Gastroesophageal sphincter (tissue), 4 donors: ENCODE measurements at regions not wholly inside any gene's neighbourhood (a gene's known extent, or its start where the extent isn't known, plus 50 kb on each side); places are given as distances from the start of the nearest gene placed in this dataset.

ENCODE experiments used
- ATAC-seq: fragments of 150-250 bp; one replicate; pipeline ENCODE4 v1.9.1; 2016; ENCODE audit warnings: mild to moderate bottlenecking, moderate library complexity
- H3K27ac ChIP-seq, 4 donors: fragments of 200-600 bp; sonication (generic) in 3 of 4; 1 replicate in 3 of 4; 2 replicates in 1 of 4; pipeline ENCODE4 v1.5.1; 2016 to 2019
- H3K27me3 ChIP-seq: fragments of 200-600 bp; sonication (generic); one replicate; pipeline ENCODE4 v1.5.1; 2019
- H3K36me3 ChIP-seq, 2 donors: fragments of 200-600 bp; sonication (generic); one replicate each; pipeline ENCODE4 v1.5.1; 2019; ENCODE audit warnings: control low read depth in 1 of 2
- H3K4me1 ChIP-seq, 3 donors: fragments of 200-600 bp; sonication (generic); 1 replicate in 2 of 3; 2 replicates in 1 of 3; pipeline ENCODE4 v1.5.1; 2016 to 2019; ENCODE audit warnings: control low read depth in 2 of 3
- H3K4me3 ChIP-seq, 2 donors: fragments of 200-600 bp; sonication (generic); one replicate each; pipeline ENCODE4 v1.5.1; 2019; ENCODE audit warnings: mild to moderate bottlenecking in 1 of 2, moderate library complexity in 1 of 2
- H3K9me3 ChIP-seq, 3 donors: fragments of 200-600 bp; sonication (generic); one replicate each; pipeline ENCODE4 v1.5.1; 2017 to 2019; ENCODE audit warnings: control low read depth in 2 of 3
- EP300 ChIP-seq: sonication (generic); formaldehyde crosslinking; IDR thresholded peaks from one replicate; pipeline ENCODE4 v1.6.1; 2017; ENCODE audit warnings: antibody characterized with exemption, mild to moderate bottlenecking
- POLR2A ChIP-seq, 2 donors: fragments of 450-650 bp; IDR thresholded peaks; one replicate each; pipeline ENCODE4 v1.6.1; 2017; ENCODE audit warnings: antibody characterized with exemption in 2 of 2, mild to moderate bottlenecking in 2 of 2, moderate library complexity in 1 of 2
- POLR2AphosphoS5 ChIP-seq: sonication (generic); formaldehyde crosslinking; IDR thresholded peaks from one replicate; pipeline ENCODE4 v1.6.1; 2017; ENCODE audit warnings: antibody characterized with exemption
- WGBS, 2 donors: methylation state at CpG; one replicate each; pipeline ENCODE4 v1.1.5; 2018; ENCODE audit warnings: low coverage in 1 of 2; 5-methylcytosine and 5-hydroxymethylcytosine counted together
- TF ChIP-seq, protein P1 (sequence below), 4 experiments: fragments of 200-600 bp in 2 of 4; fragments of 450-650 bp in 2 of 4; sonication (generic) in 1 of 4; IDR thresholded peaks; one replicate each; pipeline ENCODE4 v1.5.1; 2017 to 2019; ENCODE audit warnings: antibody characterized with exemption in 4 of 4, mild to moderate bottlenecking in 2 of 4, moderate library complexity in 2 of 4

- Histone ChIP-seq H3K27me3 (no peaks in the 10 kb centered on the region), H3K4me1 (no peaks in the 10 kb centered on the region), H3K36me3 (no peaks in the 10 kb centered on the region), H3K27ac (no peak overlapping the region), H3K9me3 (no peaks in the 10 kb centered on the region), H3K4me3 (no peak overlapping the region)
- WGBS, 2 donors: 52 to 80% methylated on average over 1 to 4 of the region's 4 CpGs
- TF ChIP-seq EP300 (no peak), POLR2AphosphoS5 (no peak), POLR2A (IDR thresholded peaks at IDR 0.05) (no peak)
- TF ChIP-seq, protein P1, sequence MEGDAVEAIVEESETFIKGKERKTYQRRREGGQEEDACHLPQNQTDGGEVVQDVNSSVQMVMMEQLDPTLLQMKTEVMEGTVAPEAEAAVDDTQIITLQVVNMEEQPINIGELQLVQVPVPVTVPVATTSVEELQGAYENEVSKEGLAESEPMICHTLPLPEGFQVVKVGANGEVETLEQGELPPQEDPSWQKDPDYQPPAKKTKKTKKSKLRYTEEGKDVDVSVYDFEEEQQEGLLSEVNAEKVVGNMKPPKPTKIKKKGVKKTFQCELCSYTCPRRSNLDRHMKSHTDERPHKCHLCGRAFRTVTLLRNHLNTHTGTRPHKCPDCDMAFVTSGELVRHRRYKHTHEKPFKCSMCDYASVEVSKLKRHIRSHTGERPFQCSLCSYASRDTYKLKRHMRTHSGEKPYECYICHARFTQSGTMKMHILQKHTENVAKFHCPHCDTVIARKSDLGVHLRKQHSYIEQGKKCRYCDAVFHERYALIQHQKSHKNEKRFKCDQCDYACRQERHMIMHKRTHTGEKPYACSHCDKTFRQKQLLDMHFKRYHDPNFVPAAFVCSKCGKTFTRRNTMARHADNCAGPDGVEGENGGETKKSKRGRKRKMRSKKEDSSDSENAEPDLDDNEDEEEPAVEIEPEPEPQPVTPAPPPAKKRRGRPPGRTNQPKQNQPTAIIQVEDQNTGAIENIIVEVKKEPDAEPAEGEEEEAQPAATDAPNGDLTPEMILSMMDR (IDR thresholded peaks at IDR 0.05): no peak
- ATAC-seq: no peak
Observed at GRCh38 chr5:125152044-125152443, 405.6 kb upstream of the ZNF608 start.

- Histone ChIP-seq H3K27ac (no peak overlapping the region), H3K36me3 (no peaks in the 10 kb centered on the region), H3K4me3 (no peak overlapping the region), H3K27me3 (no peaks in the 10 kb centered on the region), H3K9me3 (no peaks in the 10 kb centered on the region), H3K4me1 (no peaks in the 10 kb centered on the region)
- TF ChIP-seq POLR2A (IDR thresholded peaks at IDR 0.05) (no peak), EP300 (no peak), POLR2AphosphoS5 (no peak)
- TF ChIP-seq, protein P1 (IDR thresholded peaks at IDR 0.05): no peak
- 89 to 94% methylated on average over 7 to 8 of the region's 13 CpGs for WGBS, 2 donors
- ATAC-seq: no peak
Observed at GRCh38 chr5:125152461-125153189, 406.2 kb upstream of the ZNF608 start.

- no peak overlapping the region for H3K27ac ChIP-seq
- ATAC-seq: no peak
- H3K4me3 ChIP-seq: no peak overlapping the region
- 52 to 63% methylated on average over 6 of the region's 6 CpGs for WGBS, 2 donors
- no peaks in the 10 kb centered on the region for H3K9me3 ChIP-seq
- H3K27me3 ChIP-seq: no peaks in the 10 kb centered on the region
- TF ChIP-seq EP300 (no peak), POLR2AphosphoS5 (no peak), POLR2A (IDR thresholded peaks at IDR 0.05) (no peak)
- TF ChIP-seq, protein P1 (IDR thresholded peaks at IDR 0.05): no peak
- H3K4me1 ChIP-seq: no peaks in the 10 kb centered on the region
- no peaks in the 10 kb centered on the region for H3K36me3 ChIP-seq
Observed at GRCh38 chr5:125153231-125153630, 406.8 kb upstream of the ZNF608 start.

- Histone ChIP-seq H3K27me3 (no peaks in the 10 kb centered on the region), H3K27ac (no peak overlapping the region), H3K4me1 (no peaks in the 10 kb centered on the region), H3K36me3 (no peaks in the 10 kb centered on the region), H3K9me3 (no peaks in the 10 kb centered on the region), H3K4me3 (no peak overlapping the region)
- no peak for ATAC-seq
- no peak for TF ChIP-seq POLR2A (IDR thresholded peaks at IDR 0.05)
- no peak for TF ChIP-seq POLR2AphosphoS5
- no peak for TF ChIP-seq EP300
- TF ChIP-seq, protein P1 (IDR thresholded peaks at IDR 0.05): no peak
- WGBS, 2 donors: 0% methylated on average over 1 of the region's 1 CpG
Observed at GRCh38 chr5:125154301-125155110, 408.1 kb upstream of the ZNF608 start.
